Peyer's patch (tissue), 4 donors: ENCODE measurements at regions not wholly inside any gene's neighbourhood (a gene's known extent, or its start where the extent isn't known, plus 50 kb on each side); places are given as distances from the start of the nearest gene placed in this dataset.

Source experiments
- CTCF ChIP-seq, 6 experiments: fragments of 450-650 bp in 4 of 6; fragments of 200-600 bp in 2 of 6; sonication (generic) in 1 of 6; IDR thresholded peaks; one replicate each; pipeline ENCODE4 v1.5.1; 2017 to 2019; ENCODE audit warnings: antibody characterized with exemption in 6 of 6, mild to moderate bottlenecking in 3 of 6, moderate library complexity in 1 of 6
- POLR2A ChIP-seq, 2 donors: fragments of 450-650 bp; IDR thresholded peaks; one replicate each; pipeline ENCODE4 v1.5.1; 2017; ENCODE audit warnings: antibody characterized with exemption in 2 of 2, mild to moderate bottlenecking in 2 of 2, moderate library complexity in 2 of 2

- TF ChIP-seq CTCF (IDR thresholded peaks at IDR 0.05) (no peak), POLR2A (IDR thresholded peaks at IDR 0.05) (no peak)
Measured at GRCh38 chr4:138911909-138912703, 103.5 kb upstream of the NOCT start.
